Activated CD8-positive, alpha-beta memory T cell treated with anti-CD3 and anti-CD28 coated beads, Interleukin-2, amount 50 U/mL, for 24 hours (primary cell): ENCODE measurements at regions not wholly inside any gene's neighbourhood (a gene's known extent, or its start where the extent isn't known, plus 50 kb on each side); places are given as distances from the start of the nearest gene placed in this dataset.
A peak's percentile ranks its signal among the peaks of the same experiment; 100 is the strongest.

Source experiments
- DNase-seq: peaks from one replicate; pipeline ENCODE4 v3.0.0-alpha.2; 2020; ENCODE audit errors: extremely low read depth

GRCh38 chr15:46251903-46252302 is 617.1 kb downstream of the SQOR start:
- no peak for DNase-seq

- no peak for DNase-seq
Measured at GRCh38 chr15:46258056-46258455, 623.2 kb downstream of the SQOR start.

GRCh38 chr15:46260937-46261336 is 626.1 kb downstream of the SQOR start:
- DNase-seq = no peak

GRCh38 chr15:46265664-46266347 is 631.0 kb downstream of the SQOR start:
- no peak for DNase-seq

- no peak for DNase-seq
Measured at GRCh38 chr15:46266661-46267060, 631.8 kb downstream of the SQOR start.

GRCh38 chr15:46270481-46271147 is 635.8 kb downstream of the SQOR start:
- no peak for DNase-seq

GRCh38 chr15:46275701-46276100 is 640.9 kb downstream of the SQOR start:
- DNase-seq = no peak

GRCh38 chr15:46277451-46277850 is 642.6 kb downstream of the SQOR start:
- DNase-seq = no peak

- DNase-seq = no peak
Measured at GRCh38 chr15:46278062-46278461, 643.2 kb downstream of the SQOR start.

- no peak for DNase-seq
Measured at GRCh38 chr15:46278486-46279090, 643.8 kb downstream of the SQOR start.

GRCh38 chr15:46280762-46281542 is 646.1 kb downstream of the SQOR start:
- DNase-seq = no peak

- DNase-seq = no peak
Measured at GRCh38 chr15:46293550-46293949, 658.7 kb downstream of the SQOR start.

GRCh38 chr15:46296002-46296401 is 661.2 kb downstream of the SQOR start:
- no peak for DNase-seq

- DNase-seq = no peak
Measured at GRCh38 chr15:46296797-46297196, 662.0 kb downstream of the SQOR start.

- no peak for DNase-seq
Measured at GRCh38 chr15:46297766-46298165, 662.9 kb downstream of the SQOR start.

- no peak for DNase-seq
Measured at GRCh38 chr15:46300716-46301115, 665.9 kb downstream of the SQOR start.

GRCh38 chr15:46301291-46301690 is 666.5 kb downstream of the SQOR start:
- DNase-seq = no peak

GRCh38 chr15:46301826-46302225 is 667.0 kb downstream of the SQOR start:
- no peak for DNase-seq

GRCh38 chr15:46304321-46304720 is 669.5 kb downstream of the SQOR start:
- no peak for DNase-seq

- no peak for DNase-seq
Measured at GRCh38 chr15:46307746-46308145, 672.9 kb downstream of the SQOR start.

GRCh38 chr15:46309914-46310313 is 675.1 kb downstream of the SQOR start:
- DNase-seq = no peak

GRCh38 chr15:46312133-46312740 is 677.4 kb downstream of the SQOR start:
- peak; percentile 27 for DNase-seq
